DOHH2 (cell line): ENCODE measurements at regions not wholly inside any gene's neighbourhood (a gene's known extent, or its start where the extent isn't known, plus 50 kb on each side); places are given as distances from the start of the nearest gene placed in this dataset.

Experiments used
- H3F3A ChIP-seq: fragments of 200-600 bp; sonication (generic), shearing (Covaris generic); 2 replicates; pipeline ENCODE4 v1.6.0; 2016; ENCODE audit warnings: antibody characterized with exemption, mild to moderate bottlenecking; ENCODE audit not compliant: control insufficient read depth, insufficient read depth
- H3K27ac ChIP-seq: fragments of 200-600 bp; sonication (generic); 2 replicates; pipeline ENCODE4 v1.5.1; 2014; ENCODE audit warnings: low read depth, mild to moderate bottlenecking, low read length, moderate library complexity
- H3K27me3 ChIP-seq: fragments of 200-600 bp; sonication (generic); 2 replicates; pipeline ENCODE4 v1.6.1; 2014; ENCODE audit warnings: mild to moderate bottlenecking, low read length, mixed read lengths; ENCODE audit not compliant: control insufficient read depth
- H3K36me3 ChIP-seq: fragments of 200-600 bp; sonication (generic); 2 replicates; pipeline ENCODE4 v1.6.1; 2014; ENCODE audit warnings: mild to moderate bottlenecking, low read length, moderate library complexity, mixed read lengths; ENCODE audit not compliant: control insufficient read depth
- H3K4me1 ChIP-seq: fragments of 200-600 bp; sonication (generic); 2 replicates; pipeline ENCODE4 v1.6.1; 2014; ENCODE audit warnings: mild to moderate bottlenecking, low read length, mixed read lengths; ENCODE audit not compliant: control insufficient read depth
- H3K4me2 ChIP-seq: fragments of 200-600 bp; sonication (generic); 2 replicates; pipeline ENCODE4 v1.6.0; 2014; ENCODE audit warnings: mild to moderate bottlenecking, low read length, moderate library complexity
- H3K4me3 ChIP-seq: fragments of 200-600 bp; sonication (generic); 2 replicates; pipeline ENCODE4 v1.5.1; 2014; ENCODE audit warnings: mild to moderate bottlenecking, low read length, mixed read lengths
- H3K79me2 ChIP-seq: fragments of 200-600 bp; sonication (generic); 2 replicates; pipeline ENCODE4 v1.6.1; 2014; ENCODE audit warnings: mild to moderate bottlenecking, low read length, mixed read lengths; ENCODE audit not compliant: control insufficient read depth
- H3K9me2 ChIP-seq: fragments of 200-600 bp; sonication (generic); replicated peaks from 2 replicates; pipeline ENCODE4 v1.6.1; 2014; ENCODE audit warnings: mild to moderate bottlenecking, low read length, mixed read lengths; ENCODE audit not compliant: control insufficient read depth
- H3K9me3 ChIP-seq: fragments of 200-600 bp; sonication (generic); 2 replicates; pipeline ENCODE4 v1.6.1; 2014; ENCODE audit warnings: antibody characterized with exemption, low read length, mixed read lengths; ENCODE audit not compliant: control insufficient read depth, insufficient read depth
- H4K20me1 ChIP-seq: fragments of 200-600 bp; sonication (generic); 2 replicates; pipeline ENCODE4 v1.6.0; 2014; ENCODE audit warnings: low read depth, mild to moderate bottlenecking, antibody characterized with exemption, low read length, moderate library complexity; ENCODE audit not compliant: control insufficient read depth, insufficient read depth
- EZH2phosphoT487 ChIP-seq: fragments of 200-600 bp; sonication (generic); IDR thresholded peaks from 2 replicates; pipeline ENCODE4 v1.6.1; 2017; ENCODE audit warnings: borderline replicate concordance, mild to moderate bottlenecking, antibody characterized with exemption, low read length, moderate library complexity, mixed read lengths
- TF ChIP-seq, protein P1 (sequence below): fragments of 200-600 bp; sonication (generic); IDR thresholded peaks from one replicate; pipeline ENCODE4 v1.5.1; 2014; ENCODE audit warnings: antibody characterized with exemption, mild to moderate bottlenecking, low read depth, low read length; ENCODE audit not compliant: poor library complexity, severe bottlenecking

GRCh38 chr12:107536613-107537012, 149.0 kb upstream of the PWP1 start:
- TF ChIP-seq, protein P1, sequence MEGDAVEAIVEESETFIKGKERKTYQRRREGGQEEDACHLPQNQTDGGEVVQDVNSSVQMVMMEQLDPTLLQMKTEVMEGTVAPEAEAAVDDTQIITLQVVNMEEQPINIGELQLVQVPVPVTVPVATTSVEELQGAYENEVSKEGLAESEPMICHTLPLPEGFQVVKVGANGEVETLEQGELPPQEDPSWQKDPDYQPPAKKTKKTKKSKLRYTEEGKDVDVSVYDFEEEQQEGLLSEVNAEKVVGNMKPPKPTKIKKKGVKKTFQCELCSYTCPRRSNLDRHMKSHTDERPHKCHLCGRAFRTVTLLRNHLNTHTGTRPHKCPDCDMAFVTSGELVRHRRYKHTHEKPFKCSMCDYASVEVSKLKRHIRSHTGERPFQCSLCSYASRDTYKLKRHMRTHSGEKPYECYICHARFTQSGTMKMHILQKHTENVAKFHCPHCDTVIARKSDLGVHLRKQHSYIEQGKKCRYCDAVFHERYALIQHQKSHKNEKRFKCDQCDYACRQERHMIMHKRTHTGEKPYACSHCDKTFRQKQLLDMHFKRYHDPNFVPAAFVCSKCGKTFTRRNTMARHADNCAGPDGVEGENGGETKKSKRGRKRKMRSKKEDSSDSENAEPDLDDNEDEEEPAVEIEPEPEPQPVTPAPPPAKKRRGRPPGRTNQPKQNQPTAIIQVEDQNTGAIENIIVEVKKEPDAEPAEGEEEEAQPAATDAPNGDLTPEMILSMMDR: no peak
- Histone ChIP-seq H3K79me2 (no peaks in the 10 kb centered on the region), H3K9me3 (no peaks in the 10 kb centered on the region), H3K9me2 (no peaks in the 10 kb centered on the region), H3K4me1 (no peaks in the 10 kb centered on the region), H3K36me3 (no peaks in the 10 kb centered on the region), H4K20me1 (no peaks in the 10 kb centered on the region), H3K4me3 (no peak overlapping the region), H3K4me2 (no peak overlapping the region), H3F3A (no peaks in the 10 kb centered on the region), H3K27me3 (0 out of 2 replicates have a peak, but pooled peaks cover 6% of the 10 kb centered on the region), H3K27ac (no peak overlapping the region)

DNA sequence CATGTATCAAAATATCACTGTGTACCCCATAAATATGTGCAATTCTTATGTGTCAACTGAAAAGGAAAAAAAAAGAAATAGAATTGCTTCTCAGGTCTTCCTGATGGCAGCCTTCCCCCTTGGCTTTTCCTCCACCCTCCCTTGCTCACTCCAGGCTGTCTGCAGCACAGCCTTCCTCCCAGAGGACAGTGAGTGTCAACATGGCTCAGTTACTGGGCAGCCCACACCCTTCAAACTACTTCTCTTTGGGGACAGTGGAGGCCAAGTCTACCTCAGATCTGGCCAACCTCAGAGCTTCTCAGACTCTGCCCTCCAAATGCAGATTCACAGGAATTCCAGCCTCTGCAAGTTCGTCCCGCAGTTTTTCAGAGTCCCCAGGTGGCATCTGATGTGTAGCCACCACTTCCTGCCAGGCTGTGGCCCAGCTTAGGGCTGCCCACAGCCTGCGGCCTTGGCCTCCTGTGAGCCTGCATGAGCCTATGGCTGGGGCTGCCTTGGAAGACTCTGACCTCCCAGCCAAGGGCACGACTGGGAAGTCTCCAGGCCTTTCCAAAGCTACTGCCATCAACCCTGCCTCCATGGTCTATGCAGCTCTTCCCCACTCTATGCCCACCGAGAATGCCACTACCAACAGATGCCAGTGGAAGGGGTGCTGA, 148.0 kb upstream of the PWP1 start:
- Histone ChIP-seq H3F3A (no peaks in the 10 kb centered on the region), H3K9me3 (no peaks in the 10 kb centered on the region), H3K36me3 (no peaks in the 10 kb centered on the region), H3K27me3 (0 out of 2 replicates have a peak, but pooled peaks cover 6% of the 10 kb centered on the region), H3K4me3 (no peak overlapping the region), H3K79me2 (no peaks in the 10 kb centered on the region), H3K4me2 (no peak overlapping the region), H3K9me2 (no peaks in the 10 kb centered on the region), H3K4me1 (no peaks in the 10 kb centered on the region), H4K20me1 (no peaks in the 10 kb centered on the region), H3K27ac (no peak overlapping the region)
- TF ChIP-seq, protein P1: no peak
- no peak for TF ChIP-seq EZH2phosphoT487

DNA sequence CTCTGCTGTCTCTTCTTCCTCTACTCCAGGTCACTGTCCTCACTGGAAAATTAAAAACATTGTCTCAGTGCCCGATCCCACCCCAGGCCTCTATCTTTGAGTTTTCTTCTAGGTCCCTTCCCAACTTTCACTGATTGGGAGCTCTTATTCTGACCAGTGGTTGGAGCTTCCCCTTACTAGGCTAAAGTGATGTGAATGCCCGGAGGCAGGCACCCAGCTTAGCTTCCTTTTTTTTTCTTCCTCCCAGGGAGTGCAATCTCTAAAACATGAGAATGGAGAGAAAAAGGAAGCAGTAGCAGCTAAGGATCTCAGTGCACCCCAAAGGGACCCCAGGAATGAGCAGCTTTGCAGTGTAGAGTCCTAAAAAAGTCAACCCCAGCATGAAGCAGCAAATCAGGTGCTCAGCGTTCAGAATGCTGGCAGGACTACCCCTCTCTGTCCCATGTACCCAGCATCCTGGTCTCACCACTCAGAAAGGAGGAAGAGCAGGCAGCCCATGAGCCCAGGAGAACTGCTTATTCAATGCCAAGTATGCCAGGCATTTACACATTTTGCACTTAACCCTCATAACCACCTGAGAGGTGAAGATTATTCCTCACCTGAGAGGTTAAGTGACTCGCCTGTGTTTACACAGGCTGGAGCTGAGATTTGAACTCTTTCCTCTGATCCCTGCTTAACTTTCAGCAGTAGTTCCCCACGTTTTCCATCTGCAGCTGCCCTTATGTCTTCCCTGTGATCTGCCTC, 146.2 kb upstream of the PWP1 start:
- Histone ChIP-seq H3K36me3 (no peaks in the 10 kb centered on the region), H3K79me2 (no peaks in the 10 kb centered on the region), H3K27me3 (0 out of 2 replicates have a peak, but pooled peaks cover 3% of the 10 kb centered on the region), H3K4me1 (no peaks in the 10 kb centered on the region), H3K9me2 (no peaks in the 10 kb centered on the region), H3F3A (no peaks in the 10 kb centered on the region), H3K4me2 (no peak overlapping the region), H4K20me1 (no peaks in the 10 kb centered on the region), H3K9me3 (no peaks in the 10 kb centered on the region), H3K4me3 (no peak overlapping the region), H3K27ac (no peak overlapping the region)
- TF ChIP-seq, protein P1: no peak
- TF ChIP-seq EZH2phosphoT487: no peak
